GM18507 (cell line): ENCODE measurements at regions not wholly inside any gene's neighbourhood (a gene's known extent, or its start where the extent isn't known, plus 50 kb on each side); places are given as distances from the start of the nearest gene placed in this dataset.

Experiments used
- DNase-seq: peaks from one replicate; pipeline ENCODE4 v3.0.0; 2011; ENCODE audit warnings: low read depth; ENCODE audit not compliant: insufficient read length; ENCODE audit errors: extremely low spot score
- FAIRE-seq: peaks from 2 replicates; lab custom pipeline; 2011; peaks lifted over from hg19 to GRCh38; lab: Jason Lieb, UNC

GRCh38 chr9:18385696-18386490, 88.1 kb upstream of the ADAMTSL1 start:
- FAIRE-seq, result no peak
- no peak for DNase-seq

- DNase-seq, result no peak
- no peak for FAIRE-seq
Measured at GRCh38 chr9:18390393-18390792, 83.6 kb upstream of the ADAMTSL1 start.

- DNase-seq, result no peak
- FAIRE-seq, result no peak
Measured at GRCh38 chr9:18393340-18394130, 80.4 kb upstream of the ADAMTSL1 start.

- DNase-seq (no peak), FAIRE-seq (no peak)
Measured at GRCh38 chr9:18394847-18395351, 79.1 kb upstream of the ADAMTSL1 start.

- FAIRE-seq (no peak), DNase-seq (no peak)
Measured at GRCh38 chr9:18396102-18396728, 77.7 kb upstream of the ADAMTSL1 start.

- DNase-seq (no peak), FAIRE-seq (no peak)
Measured at GRCh38 chr9:18397076-18397475, 76.9 kb upstream of the ADAMTSL1 start.

- DNase-seq (no peak), FAIRE-seq (no peak)
Measured at GRCh38 chr9:18398038-18398437, 75.9 kb upstream of the ADAMTSL1 start.

GRCh38 chr9:18404434-18405029, 69.4 kb upstream of the ADAMTSL1 start:
- FAIRE-seq (no peak), DNase-seq (no peak)

GRCh38 chr9:18405240-18405639, 68.7 kb upstream of the ADAMTSL1 start:
- no peak for FAIRE-seq
- DNase-seq, result no peak

- FAIRE-seq (no peak), DNase-seq (no peak)
Measured at GRCh38 chr9:18410983-18411382, 63.0 kb upstream of the ADAMTSL1 start.

- no peak for FAIRE-seq
- no peak for DNase-seq
Measured at GRCh38 chr9:18421391-18421790, 52.6 kb upstream of the ADAMTSL1 start.

- DNase-seq (no peak), FAIRE-seq (no peak)
Measured at GRCh38 chr9:18422296-18423036, 51.5 kb upstream of the ADAMTSL1 start.

GRCh38 chr9:18423791-18424531, 50.0 kb upstream of the ADAMTSL1 start:
- FAIRE-seq (no peak), DNase-seq (no peak)
